ENCODE measurements at regions not wholly inside any gene's neighbourhood (a gene's known extent, or its start where the extent isn't known, plus 50 kb on each side); places are given as distances from the start of the nearest gene placed in this dataset.
"Not testable (repeated sequence)": the region's sequence is repeated elsewhere in the genome, so short reads cannot be mapped to it uniquely, and the experiment has no call there.

- no peak for DNase-seq (ENCODE audit: low spot score)
These were observed 561.6 kb downstream of the ZBBX start for GRCh38 chr3:166818464-166818863.

GRCh38 chr3:166817269-166817668, 562.8 kb downstream of the ZBBX start:
- not testable (repeated sequence) for DNase-seq (ENCODE audit: low spot score)

DNA sequence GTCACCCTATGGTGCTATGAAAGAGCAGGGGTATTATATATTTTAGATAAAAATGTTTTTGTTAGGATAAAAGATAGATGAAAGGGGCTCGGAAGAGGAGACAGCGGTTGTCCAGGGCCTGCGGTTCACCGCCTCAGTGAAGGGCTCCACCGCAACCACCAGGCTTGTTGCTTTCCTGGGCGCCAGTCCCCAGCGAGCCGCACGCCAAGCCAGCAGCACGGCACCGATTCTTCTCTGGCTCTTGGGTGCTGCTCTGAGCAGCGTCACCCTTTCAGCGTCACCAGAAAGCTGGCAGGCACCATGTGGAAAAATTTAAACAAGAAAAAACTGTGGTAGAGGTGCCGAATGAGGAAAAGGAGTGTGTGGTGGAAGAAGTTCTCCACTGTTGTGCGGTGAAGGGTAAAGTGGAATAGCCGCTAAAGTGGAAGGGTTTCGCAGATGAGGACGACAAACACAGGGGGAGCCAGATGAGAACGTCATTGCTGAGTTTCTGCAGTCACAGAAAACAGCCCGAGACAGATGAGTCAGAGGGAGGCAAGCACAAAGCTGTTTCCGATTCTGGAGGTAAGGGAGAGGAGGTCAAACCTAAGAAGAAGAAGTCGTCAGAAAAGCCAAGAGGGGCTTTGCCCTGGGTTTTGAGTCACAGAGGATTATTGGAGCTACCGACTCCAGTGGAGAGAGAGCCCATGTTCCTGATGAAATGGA, 569.2 kb downstream of the ZBBX start:
- peak; percentile 59 for DNase-seq (ENCODE audit: low spot score)

DNA sequence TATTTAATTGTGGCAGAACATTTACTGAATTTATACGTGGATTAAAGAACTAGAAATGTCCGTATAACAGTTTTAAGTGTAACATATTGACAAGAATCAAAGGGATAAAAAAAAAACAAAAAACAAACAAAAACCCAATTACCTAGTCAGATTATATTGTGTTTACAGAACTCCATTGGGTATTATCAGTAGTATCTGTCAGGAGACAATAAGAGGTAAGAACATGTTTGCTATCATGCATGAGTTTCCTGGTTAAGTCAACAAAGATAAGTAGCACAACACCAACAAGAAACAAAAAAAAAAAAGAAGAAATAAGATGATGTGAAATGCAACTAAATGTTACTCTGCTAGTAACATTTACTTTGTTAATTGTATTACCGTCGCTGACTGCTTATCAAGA, 570.6 kb downstream of the ZBBX start:
- no peak for DNase-seq (ENCODE audit: low spot score)

DNA sequence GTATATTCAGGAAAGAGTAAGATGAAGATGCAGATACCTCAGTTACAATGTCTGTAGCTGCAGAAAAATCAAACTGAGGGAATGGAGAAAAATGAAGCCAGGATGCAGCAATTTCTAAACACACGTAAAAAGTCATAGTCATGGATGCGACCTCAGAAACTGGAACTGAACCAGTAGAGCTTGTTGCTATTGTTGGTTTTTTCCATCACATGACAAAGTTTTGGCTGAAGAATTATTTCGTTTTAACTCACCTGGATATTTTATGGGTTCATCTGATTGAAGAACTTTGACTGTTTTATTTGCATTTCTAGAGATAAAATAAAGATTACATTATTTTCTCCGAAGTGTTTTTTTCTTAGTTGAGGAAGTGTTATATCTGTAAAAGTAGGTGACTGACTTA, 591.2 kb downstream of the ZBBX start:
- no peak for DNase-seq (ENCODE audit: low spot score)

- DNase-seq (ENCODE audit: low spot score): no peak
These were observed 594.2 kb downstream of the ZBBX start for GRCh38 chr3:166785876-166786275.

- no peak for DNase-seq (ENCODE audit: low spot score)
These were observed 596.9 kb downstream of the ZBBX start for GRCh38 chr3:166783206-166783605.

- no peak for DNase-seq (ENCODE audit: low spot score)
These were observed 615.3 kb downstream of the ZBBX start for GRCh38 chr3:166764698-166765318.

DNA sequence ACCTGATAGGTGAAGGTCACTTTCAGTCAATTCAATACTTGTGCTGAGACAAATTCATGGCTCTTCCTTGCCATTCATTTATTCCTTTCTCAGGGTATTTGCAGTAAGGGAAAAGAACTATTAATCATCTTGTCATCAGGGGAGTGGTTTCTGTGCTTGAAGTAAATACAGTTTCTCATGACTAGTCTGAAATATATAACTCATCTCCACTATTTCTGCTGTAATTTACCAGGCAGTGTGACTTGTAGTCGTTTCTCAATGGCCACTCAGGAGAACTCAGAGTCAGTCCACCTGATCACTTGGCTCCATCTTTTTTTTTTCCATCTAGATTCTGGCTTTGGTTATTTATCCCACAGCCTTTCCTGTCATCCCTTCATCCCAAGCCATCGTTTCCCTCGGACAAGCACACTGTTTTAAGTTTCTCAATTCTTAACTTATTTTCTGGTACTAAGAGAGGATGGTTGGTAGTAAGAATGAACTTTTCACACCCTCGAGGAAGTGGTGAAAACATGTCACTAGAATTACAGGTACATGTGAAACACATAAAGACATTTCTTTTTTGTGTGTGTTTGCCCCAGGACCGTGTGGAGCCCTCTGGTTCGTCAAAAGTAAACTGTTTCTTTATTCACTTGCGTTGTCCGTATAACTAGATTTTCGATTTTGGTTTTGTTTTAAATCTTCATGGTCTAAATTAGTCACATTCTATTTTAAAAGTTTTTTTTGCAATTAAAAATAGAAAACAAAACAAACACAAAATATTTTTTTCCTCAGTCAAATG, 620.2 kb downstream of the ZBBX start:
- no peak for DNase-seq (ENCODE audit: low spot score)

DNA sequence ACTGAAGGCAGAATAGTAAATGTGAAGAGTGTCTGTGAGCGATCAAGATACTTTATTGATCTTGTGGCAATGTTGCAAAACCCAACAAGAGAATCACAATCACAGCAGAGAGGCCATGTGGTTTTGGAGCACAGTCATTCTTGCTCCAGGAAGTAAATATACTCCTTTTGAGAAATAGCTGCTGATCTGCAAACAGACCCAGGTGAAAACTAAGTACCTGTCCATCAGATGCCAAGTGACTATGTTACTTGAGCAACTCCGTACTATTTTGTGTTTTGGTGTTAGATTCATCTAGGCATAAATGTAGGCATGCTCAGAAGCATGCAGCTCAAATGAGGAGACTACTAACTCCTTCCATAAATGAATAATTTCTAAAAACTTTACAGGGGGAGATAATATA, 627.9 kb downstream of the ZBBX start:
- no peak for DNase-seq (ENCODE audit: low spot score)

GRCh38 chr3:166743481-166744134, 636.5 kb downstream of the ZBBX start:
- no peak for DNase-seq (ENCODE audit: low spot score)

- DNase-seq (ENCODE audit: low spot score): no peak
These were observed 645.4 kb downstream of the ZBBX start for GRCh38 chr3:166734734-166735133.

- DNase-seq (ENCODE audit: low spot score): no peak
These were observed 648.4 kb downstream of the ZBBX start for GRCh38 chr3:166731701-166732100.

GRCh38 chr3:166721466-166721865, 658.6 kb downstream of the ZBBX start:
- DNase-seq (ENCODE audit: low spot score): no peak

DNA sequence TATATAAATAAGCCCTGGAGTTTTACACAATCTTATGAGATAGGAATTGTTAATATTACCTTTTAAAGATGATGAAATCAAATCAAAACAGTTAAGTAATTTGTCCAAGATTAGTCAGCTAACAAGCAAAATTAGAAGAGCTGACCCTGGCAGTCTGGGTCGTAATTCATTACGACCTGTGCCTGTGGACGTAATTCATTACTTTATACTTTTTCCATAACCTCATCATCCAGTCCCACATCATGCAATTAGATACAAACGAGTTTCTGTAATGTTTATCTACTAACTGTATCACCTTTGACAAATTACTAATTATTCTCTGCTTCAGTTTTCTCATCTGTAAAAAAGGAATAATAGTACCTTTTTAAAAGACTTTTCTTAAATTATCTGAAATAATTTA, 665.9 kb downstream of the ZBBX start:
- DNase-seq (ENCODE audit: low spot score): no peak

DNA sequence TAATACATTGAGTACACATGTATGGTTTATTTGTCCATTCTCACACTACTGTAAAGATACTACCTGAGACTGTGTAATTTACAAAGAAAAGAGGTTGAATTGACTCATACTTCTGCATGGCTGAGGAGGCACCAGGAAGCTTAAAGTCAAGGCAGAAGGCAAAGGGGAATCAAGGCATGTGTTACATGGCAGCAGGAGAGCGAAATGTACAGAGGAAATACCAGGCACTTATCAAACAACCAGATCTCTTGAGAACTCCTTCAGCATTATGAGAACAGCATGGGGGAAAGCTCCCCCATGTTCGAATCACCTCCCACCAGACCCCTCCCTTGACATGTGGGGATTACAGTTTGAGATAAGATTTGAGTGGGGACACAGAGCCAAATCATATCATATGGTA, 666.3 kb downstream of the ZBBX start:
- DNase-seq (ENCODE audit: low spot score): no peak

GRCh38 chr3:166706094-166706493, 674.0 kb downstream of the ZBBX start:
- DNase-seq (ENCODE audit: low spot score): no peak

DNA sequence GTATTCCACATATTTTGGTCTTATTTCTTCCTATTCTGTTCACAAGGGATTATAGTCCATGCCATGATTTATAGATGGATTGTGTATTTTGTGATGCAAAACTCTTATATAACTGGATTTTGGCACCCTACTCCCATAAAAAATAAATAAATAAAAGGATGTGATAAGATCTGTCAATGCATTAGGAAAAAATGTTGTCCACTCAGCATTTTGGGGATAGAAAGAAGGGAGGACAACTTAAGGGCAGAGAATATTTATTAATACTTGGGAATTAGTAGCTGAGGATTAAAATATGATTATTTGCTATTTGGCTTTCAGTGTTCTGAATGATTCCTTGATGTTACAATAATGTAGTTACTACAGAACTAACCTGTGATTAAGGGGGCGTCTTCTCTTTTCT, 682.6 kb downstream of the ZBBX start:
- no peak for DNase-seq (ENCODE audit: low spot score)

GRCh38 chr3:166696103-166696502, 684.0 kb downstream of the ZBBX start:
- no peak for DNase-seq (ENCODE audit: low spot score)

DNA sequence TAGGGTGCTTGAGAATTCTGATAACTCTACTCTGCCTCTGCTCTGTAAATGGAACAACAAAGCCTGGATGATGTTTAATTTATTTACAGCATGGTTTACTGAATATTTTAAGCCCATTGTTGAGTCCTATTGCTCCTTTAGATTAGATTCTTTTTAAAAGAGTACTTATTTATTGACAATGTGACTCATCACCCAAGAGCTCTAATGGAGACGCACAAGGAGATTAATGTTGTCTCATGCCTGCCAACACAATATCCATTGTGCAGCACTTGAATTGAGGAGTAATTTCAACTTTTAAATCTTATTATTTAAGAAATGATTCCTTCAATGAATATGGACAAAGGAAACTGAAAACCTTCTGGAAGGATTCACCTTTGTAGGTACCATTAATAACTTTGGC, 691.4 kb downstream of the ZBBX start:
- no peak for DNase-seq (ENCODE audit: low spot score)

- no peak for DNase-seq (ENCODE audit: low spot score)
These were observed 694.9 kb downstream of the ZBBX start for GRCh38 chr3:166685246-166685645.

DNA sequence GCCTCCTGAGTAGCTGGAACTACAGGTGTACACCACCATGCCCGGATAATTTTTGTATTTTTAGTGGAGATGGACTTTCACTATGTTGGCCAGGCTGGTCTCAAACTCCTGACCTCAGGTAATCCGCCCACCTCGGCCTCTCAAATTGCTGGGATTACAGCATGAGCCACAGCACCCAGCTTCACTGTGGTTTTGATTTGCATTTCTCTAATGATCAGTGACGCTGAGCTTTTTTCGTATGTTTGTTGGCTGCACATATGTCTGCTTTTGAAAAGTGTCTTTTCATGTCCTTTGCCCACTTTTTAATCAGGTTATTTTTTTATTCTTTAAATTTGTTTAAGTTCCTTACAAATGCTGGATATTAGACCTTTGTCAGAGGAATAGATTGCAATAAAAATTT, 696.0 kb downstream of the ZBBX start:
- DNase-seq (ENCODE audit: low spot score): not testable (repeated sequence)

DNA sequence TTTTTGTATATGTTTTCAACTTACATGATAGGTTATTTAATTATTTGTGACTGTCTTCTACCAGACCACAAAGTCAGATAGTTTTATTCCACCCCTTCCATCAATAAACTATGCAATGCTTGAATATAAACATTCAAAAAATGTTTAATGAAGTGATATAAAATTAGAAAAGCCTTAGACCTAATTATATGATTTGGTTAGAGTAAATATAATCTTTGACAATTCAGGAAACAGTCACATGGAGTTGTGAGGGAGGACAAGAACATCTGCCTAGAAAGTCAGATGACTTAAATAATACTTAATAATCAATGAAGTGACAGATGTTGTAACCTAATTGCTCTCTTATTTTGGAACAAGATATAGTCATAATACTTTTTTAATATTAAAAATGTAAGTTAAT, 710.3 kb downstream of the ZBBX start:
- no peak for DNase-seq (ENCODE audit: low spot score)
